Skin epidermis (tissue), 12 donors: ENCODE measurements at regions not wholly inside any gene's neighbourhood (a gene's known extent, or its start where the extent isn't known, plus 50 kb on each side); places are given as distances from the start of the nearest gene placed in this dataset.

ENCODE experiments used
- H3K27ac ChIP-seq, 21 experiments: fragments of 200-600 bp; sonication (generic) in 11 of 21; one replicate each; pipeline ENCODE4 v1.5.0; 2020; ENCODE audit warnings: mild to moderate bottlenecking in 3 of 21, inconsistent platforms in 2 of 21, moderate library complexity in 2 of 21
- H3K4me3 ChIP-seq, 7 experiments: fragments of 200-600 bp; sonication (generic) in 2 of 7; one replicate each; pipeline ENCODE4 v1.5.0; 2020; ENCODE audit warnings: inconsistent platforms in 2 of 7, mild to moderate bottlenecking in 2 of 7, moderate library complexity in 1 of 7

DNA sequence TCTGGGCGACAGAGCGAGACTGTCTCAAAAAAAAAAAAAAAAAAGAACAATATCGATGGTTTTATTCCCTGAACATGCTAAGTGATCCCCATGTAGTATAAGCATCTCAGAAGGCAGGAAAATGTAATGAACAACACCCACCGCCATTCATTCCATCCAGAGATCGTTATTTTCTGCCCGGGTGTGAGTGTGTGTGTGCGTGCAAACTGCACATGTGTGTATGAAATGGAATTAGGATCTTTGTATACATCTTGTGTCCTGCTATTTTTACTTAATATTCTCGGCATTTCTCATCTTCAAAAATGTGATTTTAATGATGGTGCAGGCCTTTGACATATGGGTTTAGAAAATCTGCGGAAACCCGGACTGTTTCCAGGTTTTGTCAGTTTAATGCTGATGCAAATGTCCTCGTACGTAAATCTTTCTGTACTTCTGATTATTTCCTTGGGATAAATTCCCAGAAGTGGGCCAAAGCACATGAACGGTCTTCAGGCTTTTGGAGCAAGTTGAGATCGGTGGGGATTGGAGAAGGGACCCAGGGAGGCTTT lies 254.8 kb downstream of the SEC14L1 start:
- no peak overlapping the region for H3K4me3 ChIP-seq
- H3K27ac ChIP-seq = no peak overlapping the region

DNA sequence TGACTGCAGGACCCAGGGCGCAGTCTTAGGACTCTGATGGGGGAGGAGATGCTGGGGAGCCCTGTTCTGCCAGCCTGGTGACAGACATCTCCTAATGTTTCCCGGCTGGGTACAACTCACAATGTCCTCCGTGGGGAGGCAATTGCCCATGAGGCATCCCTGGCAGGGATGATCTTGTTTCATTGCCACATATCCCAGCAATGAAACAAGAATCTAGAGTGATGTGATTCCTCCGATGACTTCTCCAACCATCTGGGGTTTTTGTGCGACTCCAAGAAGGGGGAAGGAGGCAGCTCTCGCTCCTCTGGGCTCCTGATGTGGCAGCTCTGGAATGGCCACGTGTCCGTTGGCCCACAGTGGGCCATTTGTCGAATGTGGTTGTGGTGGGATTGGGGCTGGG lies 255.8 kb downstream of the SEC14L1 start:
- peak overlapping the region in 9 of 21 experiments; percentile 12 to 62 (median 37) for H3K27ac ChIP-seq
- no peak overlapping the region for H3K4me3 ChIP-seq

DNA sequence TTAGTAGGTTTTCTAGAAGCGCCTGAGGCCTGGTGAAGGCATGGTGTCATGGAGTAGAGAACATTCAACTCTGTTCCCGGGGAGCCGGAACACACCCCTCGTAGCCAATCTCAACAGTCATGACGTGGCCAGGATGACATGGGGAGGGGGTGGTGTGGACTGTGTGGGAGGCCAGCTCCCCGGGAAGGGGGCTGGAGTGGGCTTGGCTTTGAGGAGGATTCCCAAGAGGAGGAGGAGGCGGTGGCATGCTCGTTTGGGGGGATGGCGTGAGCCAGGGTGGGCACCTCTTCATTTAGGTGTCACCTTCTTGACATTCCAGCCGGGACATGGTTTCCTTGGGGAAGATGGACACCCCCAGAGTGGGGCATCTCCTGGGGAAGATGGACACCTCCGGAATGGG lies 257.5 kb downstream of the SEC14L1 start:
- Histone ChIP-seq H3K4me3 (no peak overlapping the region), H3K27ac (peak overlapping the region in 3 of 21 experiments; percentile 21 to 62 (median 25))

DNA sequence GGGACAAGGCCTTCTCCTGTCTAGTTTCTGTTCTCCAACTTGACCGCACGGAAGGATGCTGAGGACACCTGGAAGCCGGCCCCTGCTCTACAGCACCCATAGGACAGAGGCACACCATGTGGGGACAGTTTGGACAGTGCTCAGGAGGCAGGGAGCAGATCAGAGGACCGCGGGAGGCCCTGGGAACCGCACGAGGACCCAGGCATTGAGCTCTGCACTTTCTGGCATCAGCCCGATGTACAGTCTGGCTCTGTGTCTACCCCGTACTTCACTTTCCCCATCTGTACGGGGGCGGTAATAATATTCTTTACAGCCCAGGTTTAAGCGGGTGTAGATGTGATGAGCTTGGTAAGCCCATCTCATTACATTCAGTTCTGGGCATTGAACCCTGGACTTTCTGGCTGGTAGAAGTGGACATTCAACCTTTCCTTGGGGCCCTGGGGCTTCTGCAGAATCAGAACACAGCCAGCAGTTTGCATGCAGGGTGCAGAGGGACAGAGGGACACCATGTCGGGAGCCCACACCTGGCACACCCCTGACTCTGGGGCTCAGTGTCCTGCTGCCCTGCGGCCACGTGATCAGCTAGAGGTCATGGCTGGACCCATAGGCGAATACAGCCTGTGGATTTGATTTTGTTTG lies 258.7 kb downstream of the SEC14L1 start:
- Histone ChIP-seq H3K4me3 (no peak overlapping the region), H3K27ac (peak overlapping the region in 16 of 21 experiments; percentile 25 to 87 (median 68))

DNA sequence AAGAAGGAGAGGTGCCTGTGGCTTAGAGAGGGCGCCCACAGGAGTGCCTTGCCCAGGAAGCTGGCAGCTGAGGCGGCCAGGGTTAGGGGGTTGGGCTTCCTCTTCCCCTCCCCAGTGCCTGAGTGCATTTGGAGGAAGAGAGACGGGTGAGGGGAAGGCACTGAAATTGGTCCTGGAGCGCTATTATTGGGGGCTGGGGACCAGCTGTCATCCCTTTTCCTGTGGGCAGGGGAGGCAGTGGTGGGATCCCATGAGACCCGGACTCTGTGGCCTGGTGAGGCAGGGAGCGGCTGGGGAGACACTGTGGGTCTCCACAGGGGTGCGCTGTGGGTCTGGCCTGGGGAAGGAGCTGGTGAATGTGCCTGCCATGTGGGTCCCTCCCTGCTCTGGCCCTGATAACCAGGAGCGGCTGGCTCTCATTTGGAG lies 259.7 kb downstream of the SEC14L1 start:
- H3K4me3 ChIP-seq = peak overlapping the region in 1 of 7 experiments; percentile 8
- H3K27ac ChIP-seq = peak overlapping the region in 19 of 21 experiments; percentile 10 to 87 (median 67)

DNA sequence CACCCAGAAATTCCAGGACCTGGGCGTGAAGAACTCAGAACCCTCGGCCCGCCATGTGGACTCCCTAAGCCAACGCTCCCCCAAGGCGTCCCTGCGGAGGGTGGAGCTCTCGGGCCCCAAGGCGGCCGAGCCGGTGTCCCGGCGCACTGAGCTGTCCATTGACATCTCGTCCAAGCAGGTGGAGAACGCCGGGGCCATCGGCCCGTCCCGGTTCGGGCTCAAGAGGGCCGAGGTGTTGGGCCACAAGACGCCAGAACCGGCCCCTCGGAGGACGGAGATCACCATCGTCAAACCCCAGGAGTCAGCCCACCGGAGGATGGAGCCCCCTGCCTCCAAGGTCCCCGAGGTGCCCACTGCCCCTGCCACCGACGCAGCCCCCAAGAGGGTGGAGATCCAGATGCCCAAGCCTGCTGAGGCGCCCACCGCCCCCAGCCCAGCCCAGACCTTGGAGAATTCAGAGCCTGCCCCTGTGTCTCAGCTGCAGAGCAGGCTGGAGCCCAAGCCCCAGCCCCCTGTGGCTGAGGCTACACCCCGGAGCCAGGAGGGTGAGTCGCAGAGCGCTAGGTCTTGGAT lies 261.5 kb downstream of the SEC14L1 start:
- no peak overlapping the region for H3K4me3 ChIP-seq

DNA sequence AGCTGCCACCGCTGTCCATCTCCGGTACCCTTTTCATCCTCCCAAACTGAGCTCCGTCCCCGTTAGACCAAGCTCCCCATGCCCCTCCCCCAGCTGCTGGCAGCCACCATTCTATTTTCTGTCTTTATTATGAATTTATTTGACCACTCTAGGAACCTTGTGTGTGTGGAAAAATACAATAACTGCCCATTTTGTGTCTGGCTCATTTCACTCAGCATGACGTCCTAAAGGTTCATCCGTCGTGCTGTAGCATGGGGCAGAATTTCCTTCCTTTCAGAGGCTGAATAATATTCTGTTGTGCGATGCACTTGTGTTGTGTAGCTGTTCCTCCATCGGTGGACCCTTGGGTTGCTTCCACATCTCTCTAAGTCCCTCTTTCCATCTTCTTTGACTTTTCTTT lies 263.1 kb downstream of the SEC14L1 start:
- H3K27ac ChIP-seq = peak overlapping the region in 15 of 21 experiments; percentile 67 to 95 (median 80)

More for the DNA sequence above, 261.5 kb downstream of the SEC14L1 start:
- H3K27ac ChIP-seq = peak overlapping the region in 9 of 21 experiments; percentile 1 to 95 (median 22)

DNA sequence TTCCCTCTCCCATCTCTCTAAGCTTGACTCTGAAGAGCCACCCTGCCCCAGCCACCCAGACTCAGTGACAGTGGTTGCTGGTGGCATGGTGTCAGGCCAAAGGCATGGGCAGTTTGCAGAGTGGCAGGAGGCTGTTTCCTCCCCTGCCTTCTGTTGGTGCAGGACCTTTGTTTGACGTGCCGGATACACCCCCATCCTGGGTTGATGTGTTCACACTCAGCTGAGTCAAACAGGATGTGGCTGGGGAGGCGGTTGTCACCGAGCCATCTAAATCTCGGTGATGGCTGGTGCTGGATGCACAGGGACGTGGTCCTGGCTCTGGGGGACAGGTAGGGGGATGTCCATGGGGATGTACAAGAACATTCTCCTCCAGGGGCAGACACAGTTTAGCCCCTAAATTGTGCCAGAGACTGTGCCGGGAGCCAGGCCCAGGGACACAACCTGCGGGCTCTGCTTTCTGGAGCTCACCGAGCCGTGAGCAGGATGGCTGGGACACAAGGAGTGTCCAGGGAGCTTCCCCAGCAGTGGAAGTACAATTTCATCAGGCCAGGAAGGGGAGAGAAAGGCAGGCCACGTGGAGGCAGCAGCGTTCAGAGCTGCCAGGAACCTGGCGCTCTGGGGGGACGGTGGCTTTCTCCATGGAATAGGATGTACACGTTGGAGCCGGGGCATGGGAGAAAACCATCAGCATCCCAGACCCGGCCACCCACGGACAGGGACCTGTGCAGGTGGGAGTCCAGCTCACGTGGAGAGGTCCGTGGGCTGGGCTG lies 264.2 kb downstream of the SEC14L1 start:
- Histone ChIP-seq H3K4me3 (peak overlapping the region; percentile 5 to 37 (median 17)), H3K27ac (peak overlapping the region in 20 of 21 experiments; percentile 38 to 95 (median 79))

More for the DNA sequence above, 263.1 kb downstream of the SEC14L1 start:
- no peak overlapping the region for H3K4me3 ChIP-seq

DNA sequence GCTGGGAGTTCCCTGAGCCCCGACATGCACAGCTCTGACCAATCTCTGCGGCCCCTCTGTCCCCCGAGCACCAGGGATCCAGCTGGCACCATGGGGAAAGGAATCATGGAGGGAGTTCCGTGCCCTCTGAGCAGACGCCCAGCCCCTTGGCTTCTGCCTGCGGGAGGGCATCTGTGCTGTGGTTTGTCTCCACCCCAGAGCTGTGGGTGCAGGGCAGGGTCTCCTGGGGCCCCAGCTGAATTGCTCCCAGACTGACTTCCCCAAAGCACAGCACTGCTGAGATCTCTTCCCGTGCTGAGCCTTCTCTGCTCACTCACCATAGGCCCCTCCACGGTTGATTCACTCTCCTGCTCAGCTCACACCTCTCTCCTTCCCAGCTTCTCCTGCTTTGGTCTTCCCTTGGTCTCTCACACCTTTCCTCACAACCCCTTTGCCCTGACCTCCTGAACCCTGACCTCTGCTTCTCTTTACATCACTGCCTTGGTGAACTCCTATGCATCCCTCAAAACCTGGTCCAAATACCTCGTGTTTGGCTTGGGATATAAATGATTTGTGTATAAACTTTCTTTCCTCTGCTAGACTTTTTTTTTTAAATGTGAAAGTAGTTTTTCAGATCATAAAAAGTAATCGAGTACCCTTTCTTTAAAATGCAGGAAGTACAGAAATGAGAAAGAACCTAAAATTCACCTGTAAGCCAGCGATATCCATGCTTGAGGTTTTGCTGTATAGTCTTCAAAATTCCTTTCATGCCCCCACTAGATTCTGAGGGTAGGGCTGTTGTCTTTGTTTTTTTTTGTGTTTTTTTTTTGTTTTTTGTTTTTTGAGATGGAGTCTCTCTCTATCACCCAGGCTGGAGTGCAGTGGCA lies 265.3 kb downstream of the SEC14L1 start:
- Histone ChIP-seq H3K4me3 (peak overlapping the region in 5 of 7 experiments; percentile 5 to 37 (median 26)), H3K27ac (peak overlapping the region in 20 of 21 experiments; percentile 38 to 95 (median 79))

DNA sequence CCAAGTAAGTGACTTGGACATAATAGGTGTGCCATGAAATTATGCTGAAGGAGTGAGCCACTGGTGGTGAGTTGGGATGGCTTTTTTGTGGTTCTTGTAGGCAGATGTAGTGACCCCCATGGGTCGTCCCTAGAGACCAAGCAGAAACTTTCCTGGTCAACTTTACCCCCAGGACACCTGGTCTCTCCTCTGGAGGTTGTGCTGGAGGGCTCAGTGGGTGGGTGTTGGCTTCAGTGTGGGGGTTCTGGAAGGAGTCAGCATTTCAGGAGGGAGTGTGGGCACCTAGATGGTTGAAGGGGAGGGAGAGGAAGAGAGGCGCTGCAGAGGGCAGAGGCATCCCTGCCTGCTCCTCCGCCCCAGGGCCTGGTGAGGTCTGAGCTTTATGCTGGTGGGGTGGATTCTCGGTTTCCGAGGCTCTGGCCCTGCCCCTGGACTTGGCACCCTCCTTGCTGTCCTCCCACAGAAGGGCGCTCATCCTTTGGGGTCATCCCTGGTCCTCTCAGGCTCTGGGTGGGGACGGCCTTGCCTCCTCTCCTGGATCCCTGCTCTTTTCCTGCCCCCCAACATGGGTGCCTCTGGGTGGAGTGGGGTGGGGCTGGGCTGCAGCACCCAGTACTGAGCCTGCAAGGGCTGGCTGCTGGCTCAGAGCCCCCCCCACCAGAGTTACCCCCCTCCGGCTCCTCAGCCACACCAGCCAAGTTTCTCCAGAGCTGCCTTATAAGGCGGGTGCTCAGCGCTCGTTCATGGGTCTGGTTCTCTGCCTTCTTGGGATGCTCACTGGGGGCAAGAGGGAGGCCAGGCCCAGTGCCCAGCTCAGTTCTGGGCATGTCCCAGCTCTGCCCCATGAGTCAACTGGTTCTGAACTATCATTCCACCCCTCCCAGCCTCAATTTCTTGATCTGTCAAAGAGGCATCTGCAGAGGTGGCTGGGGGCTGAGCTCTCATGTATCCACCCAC lies 266.8 kb downstream of the SEC14L1 start:
- Histone ChIP-seq H3K27ac (peak overlapping the region in 16 of 21 experiments; percentile 21 to 95 (median 56)), H3K4me3 (no peak overlapping the region)

DNA sequence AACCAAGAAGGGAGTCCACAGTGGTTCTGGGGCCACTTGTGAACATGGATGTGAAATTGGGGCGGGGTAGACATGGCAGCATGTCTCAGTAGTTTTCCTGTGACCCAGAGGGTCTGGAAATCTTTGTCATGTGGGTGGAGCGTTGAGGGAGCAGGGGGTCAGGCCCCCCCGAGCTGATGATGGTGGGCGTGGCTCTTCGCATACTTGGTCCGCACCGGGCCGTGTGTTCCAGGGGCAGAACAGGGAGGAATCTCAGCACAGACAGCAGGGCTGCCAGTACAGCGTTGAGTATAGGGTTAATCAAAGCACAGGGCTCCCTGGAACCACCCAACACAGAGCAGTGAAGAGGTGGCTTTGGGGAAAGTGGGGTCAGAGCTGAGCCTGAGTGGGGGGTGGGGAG lies 267.5 kb downstream of the SEC14L1 start:
- Histone ChIP-seq H3K27ac (peak overlapping the region in 15 of 21 experiments; percentile 26 to 95 (median 57)), H3K4me3 (no peak overlapping the region)

DNA sequence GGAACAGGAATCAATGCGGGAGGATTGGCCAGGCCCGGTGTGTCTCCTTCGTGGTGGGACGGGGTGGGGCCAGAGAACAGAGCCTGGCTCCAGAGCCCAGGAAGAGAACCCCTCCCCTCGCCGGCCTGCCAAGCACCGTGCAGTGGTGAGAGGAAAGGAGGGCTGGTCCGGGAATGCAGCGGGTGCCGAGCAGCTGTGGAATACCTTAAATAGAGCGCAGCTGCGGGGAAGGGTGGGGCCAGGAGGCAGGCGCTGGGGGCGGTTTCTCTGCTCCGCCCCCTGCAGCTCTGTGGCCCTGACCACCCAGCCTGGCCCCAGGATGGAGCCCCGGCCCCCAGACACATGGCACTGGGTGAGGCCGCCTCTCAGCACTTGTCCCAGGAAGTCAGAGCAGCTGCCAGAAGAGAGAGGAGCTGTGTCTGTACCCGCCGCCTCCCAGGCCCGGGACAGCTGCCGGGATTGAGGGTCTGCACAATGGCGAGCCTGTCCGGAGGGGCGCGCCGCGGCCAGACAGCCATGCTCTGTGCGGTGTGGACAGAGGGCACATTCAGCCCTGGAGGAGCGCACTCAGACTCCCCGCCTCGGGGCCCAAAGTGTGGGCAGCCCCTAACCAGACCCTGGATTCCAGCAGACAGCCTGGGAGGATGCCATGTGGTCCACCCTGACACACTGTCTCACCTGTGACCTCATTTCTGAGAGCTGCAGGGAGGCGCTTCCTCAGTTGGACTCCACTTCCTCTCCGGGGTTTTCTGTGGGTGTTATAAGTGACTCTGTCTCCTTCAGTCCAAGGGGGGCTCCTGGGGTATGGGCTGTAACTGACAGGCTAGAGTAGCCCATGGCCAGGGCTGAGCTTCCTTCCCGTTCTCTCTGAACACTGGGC lies 268.8 kb downstream of the SEC14L1 start:
- H3K4me3 ChIP-seq = no peak overlapping the region
- peak overlapping the region in 18 of 21 experiments; percentile 0 to 95 (median 56) for H3K27ac ChIP-seq

DNA sequence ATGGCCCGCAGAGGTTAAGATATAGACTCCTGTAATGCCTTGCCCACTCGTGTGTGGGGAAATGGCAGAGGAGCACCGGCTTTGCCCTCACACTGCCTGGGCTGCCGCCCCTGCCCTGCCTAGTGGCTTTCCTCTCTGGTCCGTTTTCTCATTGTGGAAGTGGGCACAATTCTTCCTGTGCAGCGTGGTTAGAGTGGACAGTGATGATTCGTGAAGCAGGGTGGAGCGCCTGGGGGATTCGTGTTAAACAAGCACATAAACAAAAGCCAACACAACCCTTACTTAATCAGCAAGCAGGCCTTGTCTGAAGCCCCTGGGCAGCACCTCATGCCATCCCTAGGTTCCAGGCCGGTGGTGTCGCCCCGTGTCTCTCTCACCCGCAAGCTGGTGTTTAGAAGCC lies 269.7 kb downstream of the SEC14L1 start:
- Histone ChIP-seq H3K27ac (peak overlapping the region in 11 of 21 experiments; percentile 12 to 95 (median 66)), H3K4me3 (no peak overlapping the region)

DNA sequence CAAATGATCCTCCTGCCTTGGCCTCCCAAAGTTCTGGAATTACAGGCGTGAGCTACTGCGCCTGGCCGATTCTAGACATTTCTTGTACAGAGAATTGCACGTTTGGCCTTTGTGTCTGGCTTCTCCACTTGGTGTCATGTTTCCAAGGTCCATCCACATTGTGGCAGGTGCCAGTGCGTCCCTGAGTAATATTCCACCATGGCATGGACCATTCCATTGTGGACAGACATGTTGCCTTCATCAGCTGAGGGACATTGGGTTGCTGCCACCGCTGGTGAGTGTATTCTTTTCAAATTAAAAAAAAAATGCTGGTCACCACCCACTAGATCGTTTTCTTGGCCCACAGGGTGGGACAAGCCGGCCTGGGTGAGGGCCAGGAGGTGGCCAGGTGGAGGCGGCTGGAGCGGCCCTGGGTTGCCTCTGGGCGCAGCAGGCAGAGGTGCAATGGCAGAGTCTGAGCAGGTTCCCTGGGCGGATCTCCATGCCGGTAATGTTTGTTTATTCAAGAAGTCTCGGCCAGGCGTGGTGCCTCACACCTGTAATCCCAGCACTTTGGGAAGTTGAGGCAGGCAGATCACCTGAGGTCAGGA lies 274.1 kb downstream of the SEC14L1 start:
- no peak overlapping the region for H3K4me3 ChIP-seq
- H3K27ac ChIP-seq = no peak overlapping the region

DNA sequence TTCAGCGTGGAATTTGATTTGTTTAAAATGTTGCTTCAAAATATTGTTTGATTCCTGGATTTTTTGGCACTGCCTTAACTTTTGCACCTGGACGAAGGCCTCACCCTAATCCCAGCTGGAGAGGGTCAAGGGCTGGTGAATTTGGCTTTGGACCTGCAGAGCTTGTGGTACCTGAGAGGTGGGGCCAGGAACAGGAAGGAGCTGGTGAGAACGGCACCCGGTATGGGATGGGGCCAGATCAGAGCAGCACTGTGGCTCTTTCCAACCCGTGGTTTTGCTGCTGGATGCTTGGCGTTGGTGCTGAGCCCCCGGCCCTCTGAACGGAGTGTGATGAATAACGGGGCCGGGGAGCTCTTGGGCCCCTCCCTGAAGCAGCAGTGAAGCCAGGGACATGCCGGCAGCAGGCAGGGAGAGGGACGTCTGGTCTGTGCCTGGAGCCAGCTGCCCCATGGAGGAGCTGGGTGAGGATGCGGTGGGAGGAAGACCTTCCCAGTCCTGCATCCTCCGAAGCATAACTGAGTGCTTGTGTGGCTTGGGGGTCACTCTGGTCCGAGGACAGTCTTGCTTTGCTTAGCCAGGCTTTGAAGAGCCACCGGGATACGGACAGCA lies 275.4 kb downstream of the SEC14L1 start:
- Histone ChIP-seq H3K27ac (peak overlapping the region in 3 of 21 experiments; percentile 32 to 61 (median 61)), H3K4me3 (no peak overlapping the region)

DNA sequence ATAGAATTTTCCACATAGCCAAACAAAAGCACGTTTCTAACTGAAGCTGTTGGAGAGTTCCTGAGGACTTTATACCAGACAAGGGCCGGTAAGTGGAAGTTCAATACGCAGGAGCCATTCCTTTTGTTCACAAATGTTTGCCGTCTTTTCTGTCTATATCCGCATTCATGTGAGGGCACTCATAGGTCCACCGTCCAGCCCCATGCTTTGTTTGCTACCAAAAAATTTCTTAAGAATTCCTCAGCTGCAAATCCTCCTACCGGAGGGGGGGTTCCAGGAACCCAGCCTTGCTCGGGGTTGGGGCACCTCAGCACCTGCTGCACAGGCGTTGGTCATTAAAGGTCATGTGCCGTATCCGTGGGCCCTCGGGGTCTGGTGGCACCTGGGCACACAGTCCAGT lies 276.8 kb downstream of the SEC14L1 start:
- no peak overlapping the region for H3K27ac ChIP-seq
- no peak overlapping the region for H3K4me3 ChIP-seq
